B cell (primary cell): ENCODE measurements at regions not wholly inside any gene's neighbourhood (a gene's known extent, or its start where the extent isn't known, plus 50 kb on each side); places are given as distances from the start of the nearest gene placed in this dataset.

Experiments
- ATAC-seq: fragments of 200-7000 bp; cut with Tn5 transposase; one replicate; pipeline ENCODE4 v1.10.0; 2021; ENCODE audit warnings: low read depth, mild to moderate bottlenecking, moderate number of reproducible peaks, moderate library complexity
- CTCF ChIA-PET: fragments of 350-600 bp; sonication (Branson Sonifier 250); formaldehyde crosslinking; loops from one replicate; lab custom pipeline; 2021; ENCODE audit warnings: antibody characterized with exemption, inconsistent platforms; lab: Charles Lee
- POLR2A ChIA-PET: fragments of 350-600 bp; sonication (Branson Sonifier 250); formaldehyde crosslinking; loops from one replicate; lab custom pipeline; 2021; ENCODE audit warnings: antibody characterized with exemption; lab: Charles Lee
- DNase-seq: peaks from one replicate; pipeline ENCODE4 v3.0.0; 2013
- H2AFZ ChIP-seq: 2 replicates; pipeline ENCODE4 v1.6.1; 2012; ENCODE audit warnings: mild to moderate bottlenecking, low read depth, low read length; ENCODE audit not compliant: insufficient read depth, poor library complexity, severe bottlenecking
- H3K27ac ChIP-seq, 2 donors: 1 replicate in 1 of 2; 2 replicates in 1 of 2; pipeline ENCODE4 v1.5.1; 2012 to 2013; ENCODE audit warnings: low read length in 2 of 2, mild to moderate bottlenecking in 2 of 2, moderate library complexity in 1 of 2
- H3K27me3 ChIP-seq, 4 experiments: fragments of 200-600 bp in 1 of 4; sonication (generic) in 1 of 4; replicated peaks in 1 of 4; 1 replicate in 2 of 4; 2 replicates in 2 of 4; pipeline versions ENCODE4 v1.6.1 to v1.7.0; 2013 to 2016; ENCODE audit warnings: low read length in 3 of 4, mild to moderate bottlenecking in 2 of 4, mixed read lengths in 1 of 4, moderate library complexity in 1 of 4; ENCODE audit not compliant: insufficient read depth in 4 of 4, control insufficient read depth in 3 of 4; ENCODE audit errors: control extremely low read depth in 1 of 4
- H3K36me3 ChIP-seq, 2 experiments: replicated peaks in 1 of 2; 1 replicate in 1 of 2; 2 replicates in 1 of 2; pipeline versions ENCODE4 v1.6.1 to v1.7.1; 2013; ENCODE audit warnings: low read length in 1 of 2; ENCODE audit not compliant: insufficient read depth in 2 of 2, control insufficient read depth in 1 of 2; ENCODE audit errors: control extremely low read depth in 1 of 2, extremely low read depth in 1 of 2
- H3K4me1 ChIP-seq, 2 donors: fragments of 200-600 bp in 1 of 2; sonication (generic) in 1 of 2; 1 replicate in 1 of 2; 2 replicates in 1 of 2; pipeline versions ENCODE4 v1.5.1 to v1.6.1; 2013 to 2017; ENCODE audit warnings: low read length in 2 of 2; ENCODE audit not compliant: control insufficient read depth in 2 of 2, insufficient read depth in 2 of 2
- H3K4me2 ChIP-seq: replicated peaks from 2 replicates; pipeline ENCODE3; 2012; ENCODE audit warnings: mild to moderate bottlenecking, low read depth, low read length; ENCODE audit not compliant: poor library complexity, severe bottlenecking
- H3K4me3 ChIP-seq, 5 experiments: fragments of 200-600 bp in 1 of 5; sonication (generic) in 1 of 5; 1 replicate in 3 of 5; 2 replicates in 2 of 5; pipeline versions ENCODE4 v1.5.1 to v1.7.0; 2011 to 2016; ENCODE audit warnings: low read length in 4 of 5, mild to moderate bottlenecking in 4 of 5, low read depth in 2 of 5, control low read depth in 1 of 5, moderate library complexity in 1 of 5; ENCODE audit not compliant: insufficient read depth in 1 of 5; ENCODE audit errors: control extremely low read depth in 1 of 5, extremely low read depth in 1 of 5
- H3K79me2 ChIP-seq: fragments of 200-600 bp; sonication (generic); one replicate; pipeline ENCODE4 v1.6.0; 2016; ENCODE audit warnings: low read length; ENCODE audit not compliant: control insufficient read depth, insufficient read depth
- H3K9ac ChIP-seq: fragments of 200-600 bp; sonication (generic); 2 replicates; pipeline ENCODE4 v1.6.1; 2017; ENCODE audit warnings: mild to moderate bottlenecking, low read length, moderate library complexity
- H3K9me3 ChIP-seq, 3 donors: one replicate each; pipeline versions ENCODE4 v1.6.1 to v1.7.1; 2013; ENCODE audit warnings: low read length in 2 of 3; ENCODE audit not compliant: control insufficient read depth in 2 of 3, insufficient read depth in 1 of 3; ENCODE audit errors: control extremely low read depth in 1 of 3
- H4K20me1 ChIP-seq: 2 replicates; pipeline ENCODE4 v1.6.0; 2012; ENCODE audit warnings: mild to moderate bottlenecking, low read length; ENCODE audit not compliant: insufficient read depth, control insufficient read depth, poor library complexity, severe bottlenecking
- H3K27ac Mint-ChIP-seq: one replicate; pipeline ENCODE4 v1.8.0; 2021; ENCODE audit warnings: mixed read lengths
- H3K27me3 Mint-ChIP-seq: one replicate; pipeline ENCODE4 v1.8.0; 2021; ENCODE audit warnings: mixed read lengths
- H3K4me1 Mint-ChIP-seq: one replicate; pipeline ENCODE4 v1.8.0; 2021; ENCODE audit warnings: mixed read lengths
- H3K4me3 Mint-ChIP-seq: one replicate; pipeline ENCODE4 v1.8.0; 2021; ENCODE audit warnings: mixed read lengths
- H3K9me3 Mint-ChIP-seq: one replicate; pipeline ENCODE4 v1.8.0; 2022; ENCODE audit warnings: mixed read lengths; ENCODE audit not compliant: insufficient read depth
- CTCF ChIP-seq: fragments of 200-600 bp; IDR thresholded peaks from one replicate; pipeline ENCODE4 v1.8.0; 2022; ENCODE audit warnings: antibody characterized with exemption, mild to moderate bottlenecking
- EZH2 ChIP-seq: IDR thresholded peaks from 2 replicates; pipeline ENCODE4 v1.6.1; 2012; ENCODE audit warnings: borderline replicate concordance, low read depth, mild to moderate bottlenecking, moderate library complexity, low read length; ENCODE audit not compliant: insufficient read depth, poor library complexity, severe bottlenecking
- WGBS: methylation state at CpG from one replicate; pipeline ENCODE4 v1.1.5; 2013; ENCODE audit warnings: missing lambda C conversion rate; ENCODE audit not compliant: insufficient coverage; 5-methylcytosine and 5-hydroxymethylcytosine counted together
- intact Hi-C: fragments of 100-400 bp; cut with micrococcal nuclease; formaldehyde crosslinking; loops from one replicate; pipeline ENCODE4 v1.10.0; 2022

- no peak overlapping the region for H3K27ac ChIP-seq
- H3K9me3 ChIP-seq, result no peaks in the 10 kb centered on the region
- ATAC-seq (no peak), DNase-seq (no peak)
- H3K79me2 ChIP-seq, result no peaks in the 10 kb centered on the region
- no peaks in the 10 kb centered on the region for H3K4me1 Mint-ChIP-seq
- CTCF ChIA-PET, result no interaction called here
- intact Hi-C loops, result no loop called here
- no peak overlapping the region for H3K9ac ChIP-seq
- no peaks in the 10 kb centered on the region for H3K27me3 Mint-ChIP-seq
- peaks cover 4% of the 10 kb centered on the region for H3K9me3 Mint-ChIP-seq
- H3K27me3 ChIP-seq, result no peaks in the 10 kb centered on the region
- no peaks in the 10 kb centered on the region for H3K4me1 ChIP-seq
- no peaks in the 10 kb centered on the region for H4K20me1 ChIP-seq
- POLR2A ChIA-PET, result no interaction called here
- WGBS, result no CpG with 5 or more reads among the region's 1 CpG
- TF ChIP-seq CTCF, result no peak
- no peak for TF ChIP-seq EZH2
- no peak overlapping the region for H2AFZ ChIP-seq
- no peak overlapping the region for H3K4me3 ChIP-seq
- H3K36me3 ChIP-seq, result no peaks in the 10 kb centered on the region
- no peak overlapping the region for H3K27ac Mint-ChIP-seq
- no peak overlapping the region for H3K4me3 Mint-ChIP-seq
- H3K4me2 ChIP-seq, result no peak overlapping the region
These were observed 1404.1 kb upstream of the IGFBP7 start for GRCh38 chr4:58514299-58514698.

GRCh38 chr4:58510652-58511051 lies 1400.5 kb upstream of the IGFBP7 start:
- no peaks in the 10 kb centered on the region for H3K4me1 ChIP-seq
- TF ChIP-seq EZH2 (no peak), CTCF (no peak)
- ChIA-PET POLR2A (no interaction called here), CTCF (no interaction called here)
- Mint-ChIP-seq H3K4me3 (no peak overlapping the region), H3K9me3 (peaks cover 4% of the 10 kb centered on the region), H3K27me3 (no peaks in the 10 kb centered on the region), H3K4me1 (no peaks in the 10 kb centered on the region), H3K27ac (no peak overlapping the region)
- no peak overlapping the region for H3K4me3 ChIP-seq
- no peaks in the 10 kb centered on the region for H3K36me3 ChIP-seq
- no peak overlapping the region for H3K27ac ChIP-seq
- H4K20me1 ChIP-seq, result no peaks in the 10 kb centered on the region
- no peaks in the 10 kb centered on the region for H3K27me3 ChIP-seq
- no peak overlapping the region for H3K9ac ChIP-seq
- H3K4me2 ChIP-seq, result no peak overlapping the region
- ATAC-seq (no peak), DNase-seq (no peak)
- WGBS, result no CpG with 5 or more reads among the region's 2 CpGs
- H2AFZ ChIP-seq, result no peak overlapping the region
- no peaks in the 10 kb centered on the region for H3K79me2 ChIP-seq
- no peaks in the 10 kb centered on the region for H3K9me3 ChIP-seq
- intact Hi-C loops, result no loop called here
